ENCODE measurements at regions not wholly inside any gene's neighbourhood (a gene's known extent, or its start where the extent isn't known, plus 50 kb on each side); places are given as distances from the start of the nearest gene placed in this dataset.
A peak's percentile ranks its signal among the peaks of the same experiment; 100 is the strongest.

DNA sequence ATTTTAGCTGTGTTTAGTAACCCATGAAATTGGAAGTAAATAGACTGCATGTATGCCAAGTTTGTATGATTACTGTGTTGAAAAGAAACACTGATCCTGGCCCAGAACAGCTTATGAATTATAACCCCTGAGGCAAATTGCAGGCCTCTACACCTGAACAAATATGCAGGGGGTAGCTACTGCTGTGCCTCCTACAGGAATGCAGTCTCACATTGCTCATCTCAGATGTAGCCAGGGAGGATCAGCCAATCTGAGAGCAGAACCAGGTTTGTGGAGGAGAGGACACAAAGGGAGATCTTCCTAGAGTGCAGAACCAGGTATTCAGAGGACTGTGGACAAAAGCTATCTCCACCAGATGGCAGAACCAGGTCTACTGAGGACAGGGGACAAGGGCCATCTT is 442.2 kb upstream of the DDI1 start:
- no peak for DNase-seq
- Histone ChIP-seq H3K36me3 (replicated peaks) (no peaks in the 10 kb centered on the region), H3K27me3 (replicated peaks) (no peaks in the 10 kb centered on the region), H3K27ac (no peak overlapping the region), H3K4me3 (ENCODE audit: low read depth, low read length) (no peak overlapping the region)
- TF ChIP-seq, protein P1, sequence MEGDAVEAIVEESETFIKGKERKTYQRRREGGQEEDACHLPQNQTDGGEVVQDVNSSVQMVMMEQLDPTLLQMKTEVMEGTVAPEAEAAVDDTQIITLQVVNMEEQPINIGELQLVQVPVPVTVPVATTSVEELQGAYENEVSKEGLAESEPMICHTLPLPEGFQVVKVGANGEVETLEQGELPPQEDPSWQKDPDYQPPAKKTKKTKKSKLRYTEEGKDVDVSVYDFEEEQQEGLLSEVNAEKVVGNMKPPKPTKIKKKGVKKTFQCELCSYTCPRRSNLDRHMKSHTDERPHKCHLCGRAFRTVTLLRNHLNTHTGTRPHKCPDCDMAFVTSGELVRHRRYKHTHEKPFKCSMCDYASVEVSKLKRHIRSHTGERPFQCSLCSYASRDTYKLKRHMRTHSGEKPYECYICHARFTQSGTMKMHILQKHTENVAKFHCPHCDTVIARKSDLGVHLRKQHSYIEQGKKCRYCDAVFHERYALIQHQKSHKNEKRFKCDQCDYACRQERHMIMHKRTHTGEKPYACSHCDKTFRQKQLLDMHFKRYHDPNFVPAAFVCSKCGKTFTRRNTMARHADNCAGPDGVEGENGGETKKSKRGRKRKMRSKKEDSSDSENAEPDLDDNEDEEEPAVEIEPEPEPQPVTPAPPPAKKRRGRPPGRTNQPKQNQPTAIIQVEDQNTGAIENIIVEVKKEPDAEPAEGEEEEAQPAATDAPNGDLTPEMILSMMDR (IDR thresholded peaks at IDR 0.05; ENCODE audit: low read depth, low read length, missing control alignments) = no peak
- in situ Hi-C loops (cut with HindIII; ENCODE audit: low pct_ligation_motif_present, low sequenced_read_pairs) = no loop called here

DNA sequence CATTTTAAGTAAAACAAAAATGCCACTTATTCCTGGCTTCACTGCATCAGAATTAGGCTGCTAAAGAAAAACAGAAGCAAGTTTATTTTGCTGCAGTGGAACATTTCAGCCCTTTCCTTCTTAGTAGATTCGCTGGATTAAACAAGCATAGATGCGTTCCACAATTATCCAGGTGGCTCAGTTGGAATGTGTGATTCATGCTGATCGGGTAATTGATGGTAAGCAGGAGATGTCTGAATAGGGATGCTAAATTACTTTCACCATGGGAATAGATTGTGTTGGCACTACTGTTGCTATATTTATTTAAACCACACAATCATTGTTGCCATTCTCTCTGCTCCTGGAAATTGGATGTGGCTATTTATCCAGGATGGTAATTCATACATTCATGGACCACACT is 440.1 kb upstream of the DDI1 start:
- Histone ChIP-seq H3K4me3 (ENCODE audit: low read depth, low read length) (no peak overlapping the region), H3K27me3 (replicated peaks) (no peaks in the 10 kb centered on the region), H3K27ac (no peak overlapping the region), H3K36me3 (replicated peaks) (no peaks in the 10 kb centered on the region)
- TF ChIP-seq, protein P1 (IDR thresholded peaks at IDR 0.05; ENCODE audit: low read depth, low read length, missing control alignments) = no peak
- in situ Hi-C loops (cut with HindIII; ENCODE audit: low pct_ligation_motif_present, low sequenced_read_pairs) = no loop called here
- no peak for DNase-seq

DNA sequence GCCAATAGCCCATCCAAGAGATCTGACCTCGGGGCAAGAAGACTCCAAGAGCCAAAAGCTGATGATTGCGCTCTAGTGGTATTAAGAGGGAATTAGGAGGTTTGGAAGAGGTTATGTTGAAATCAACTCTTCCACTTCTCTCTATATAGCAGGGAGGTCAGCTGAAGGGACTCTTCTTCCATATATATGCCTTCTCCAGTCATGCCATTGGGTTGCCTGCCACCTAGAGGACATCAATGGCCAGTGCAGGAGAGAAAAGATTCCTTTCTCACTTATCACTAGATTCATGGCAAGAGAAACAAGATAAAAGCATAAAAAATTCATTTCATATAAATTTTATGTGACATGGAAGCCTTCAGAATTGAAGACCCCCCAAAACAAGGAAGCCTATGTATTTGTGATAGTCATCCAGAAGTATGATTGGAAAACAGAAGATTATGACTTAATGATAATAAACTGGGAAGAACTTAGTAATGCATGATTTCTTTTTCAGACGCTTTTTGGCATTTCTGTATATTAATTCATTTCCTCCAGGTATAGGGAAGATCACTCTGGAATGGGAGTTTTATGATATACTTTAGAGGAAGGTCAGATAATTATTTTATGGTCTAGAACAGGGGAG is 435.1 kb upstream of the DDI1 start:
- TF ChIP-seq, protein P1 (IDR thresholded peaks at IDR 0.05; ENCODE audit: low read depth, low read length, missing control alignments) = peak; percentile 89

DNA sequence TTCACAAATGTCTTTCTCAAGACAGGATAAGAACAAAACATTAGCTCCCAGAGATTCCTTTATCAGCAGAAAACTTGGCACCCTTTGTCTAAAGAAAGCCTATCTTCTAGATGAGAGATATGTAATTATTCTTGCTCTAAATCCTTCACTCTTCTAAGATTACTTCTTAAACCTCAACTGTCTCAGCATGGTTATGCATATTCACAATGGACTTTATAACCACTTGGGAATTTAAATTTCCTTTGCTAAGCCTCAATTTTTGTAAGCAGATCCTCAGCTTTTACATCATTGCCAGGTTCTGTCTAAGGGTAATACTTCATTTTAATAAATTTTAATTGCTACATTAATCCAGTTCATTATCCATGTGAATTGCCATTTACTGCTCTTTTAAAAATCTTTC is 433.6 kb upstream of the DDI1 start:
- Histone ChIP-seq H3K27ac (no peak overlapping the region), H3K27me3 (replicated peaks) (no peaks in the 10 kb centered on the region), H3K36me3 (replicated peaks) (no peaks in the 10 kb centered on the region), H3K4me3 (ENCODE audit: low read depth, low read length) (no peak overlapping the region)
- DNase-seq = no peak
- TF ChIP-seq, protein P1 (IDR thresholded peaks at IDR 0.05; ENCODE audit: low read depth, low read length, missing control alignments) = no peak
- in situ Hi-C loops (cut with HindIII; ENCODE audit: low pct_ligation_motif_present, low sequenced_read_pairs) = no loop called here

More for the DNA sequence above, 435.1 kb upstream of the DDI1 start:
- H3K27me3 ChIP-seq (replicated peaks) = no peaks in the 10 kb centered on the region
- DNase-seq = peak; percentile 61
- no peaks in the 10 kb centered on the region for H3K36me3 ChIP-seq (replicated peaks)
- no peak overlapping the region for H3K4me3 ChIP-seq (ENCODE audit: low read depth, low read length)
- in situ Hi-C loops (cut with HindIII; ENCODE audit: low pct_ligation_motif_present, low sequenced_read_pairs) = no loop called here
- no peak overlapping the region for H3K27ac ChIP-seq

DNA sequence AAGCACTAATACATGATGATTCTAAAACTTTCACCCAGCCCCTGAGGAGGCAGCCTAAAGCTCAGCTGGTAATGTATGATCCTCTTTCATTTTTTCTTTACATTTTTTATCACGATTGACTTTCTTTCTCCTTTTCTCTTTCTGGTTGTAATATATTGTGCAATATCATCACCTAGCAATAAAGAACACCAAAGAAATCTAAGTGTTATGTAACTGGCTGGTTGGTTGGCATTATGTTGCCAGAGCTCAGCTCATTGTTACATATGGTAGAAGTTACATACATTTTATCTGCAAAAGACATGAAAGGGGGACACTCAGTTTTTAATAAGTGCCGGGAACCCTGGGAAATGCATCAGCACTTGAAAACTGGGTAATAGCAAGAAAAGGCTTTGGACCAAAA is 432.1 kb upstream of the DDI1 start:
- TF ChIP-seq, protein P1 (IDR thresholded peaks at IDR 0.05; ENCODE audit: low read depth, low read length, missing control alignments) = no peak

DNA sequence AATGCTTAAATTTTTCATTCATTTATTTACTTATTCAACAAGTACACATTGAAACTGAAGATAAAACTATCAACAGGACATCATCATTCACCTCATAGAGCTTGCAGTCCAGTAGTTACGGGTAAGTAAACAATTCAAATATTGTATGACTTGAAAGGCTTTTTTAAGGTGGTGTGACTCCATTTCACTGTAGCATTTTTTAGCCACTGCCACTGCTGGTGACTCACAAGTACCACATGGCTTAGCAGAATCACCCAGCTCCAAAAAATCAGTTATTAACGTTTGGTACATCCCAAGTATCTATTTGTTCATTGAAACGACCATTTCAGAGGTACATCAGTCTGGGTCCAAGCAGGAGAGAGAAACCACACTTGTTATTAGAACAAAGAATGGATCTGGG is 427.9 kb upstream of the DDI1 start:
- DNase-seq = peak; percentile 59
- in situ Hi-C loops (cut with HindIII; ENCODE audit: low pct_ligation_motif_present, low sequenced_read_pairs) = no loop called here
- Histone ChIP-seq H3K27ac (peak overlapping the region; percentile 42), H3K27me3 (replicated peaks) (no peaks in the 10 kb centered on the region), H3K36me3 (replicated peaks) (no peaks in the 10 kb centered on the region), H3K4me3 (ENCODE audit: low read depth, low read length) (no peak overlapping the region)
- TF ChIP-seq, protein P1 (IDR thresholded peaks at IDR 0.05; ENCODE audit: low read depth, low read length, missing control alignments) = no peak

More for the DNA sequence above, 432.1 kb upstream of the DDI1 start:
- in situ Hi-C loops (cut with HindIII; ENCODE audit: low pct_ligation_motif_present, low sequenced_read_pairs) = no loop called here
- Histone ChIP-seq H3K36me3 (replicated peaks) (no peaks in the 10 kb centered on the region), H3K27ac (no peak overlapping the region), H3K27me3 (replicated peaks) (no peaks in the 10 kb centered on the region), H3K4me3 (ENCODE audit: low read depth, low read length) (no peak overlapping the region)
- no peak for DNase-seq
